SH-SY5Y (cell line): ENCODE measurements at regions not wholly inside any gene's neighbourhood (a gene's known extent, or its start where the extent isn't known, plus 50 kb on each side); places are given as distances from the start of the nearest gene placed in this dataset.

Experiments
- GATA2 ChIP-seq: IDR thresholded peaks from 2 replicates; pipeline ENCODE4 v1.6.1; 2011; ENCODE audit warnings: mild to moderate bottlenecking, low read depth, low read length
- GATA3 ChIP-seq: IDR thresholded peaks from 2 replicates; pipeline ENCODE4 v1.6.1; 2011; ENCODE audit warnings: low read depth, mild to moderate bottlenecking, low read length, moderate library complexity

DNA sequence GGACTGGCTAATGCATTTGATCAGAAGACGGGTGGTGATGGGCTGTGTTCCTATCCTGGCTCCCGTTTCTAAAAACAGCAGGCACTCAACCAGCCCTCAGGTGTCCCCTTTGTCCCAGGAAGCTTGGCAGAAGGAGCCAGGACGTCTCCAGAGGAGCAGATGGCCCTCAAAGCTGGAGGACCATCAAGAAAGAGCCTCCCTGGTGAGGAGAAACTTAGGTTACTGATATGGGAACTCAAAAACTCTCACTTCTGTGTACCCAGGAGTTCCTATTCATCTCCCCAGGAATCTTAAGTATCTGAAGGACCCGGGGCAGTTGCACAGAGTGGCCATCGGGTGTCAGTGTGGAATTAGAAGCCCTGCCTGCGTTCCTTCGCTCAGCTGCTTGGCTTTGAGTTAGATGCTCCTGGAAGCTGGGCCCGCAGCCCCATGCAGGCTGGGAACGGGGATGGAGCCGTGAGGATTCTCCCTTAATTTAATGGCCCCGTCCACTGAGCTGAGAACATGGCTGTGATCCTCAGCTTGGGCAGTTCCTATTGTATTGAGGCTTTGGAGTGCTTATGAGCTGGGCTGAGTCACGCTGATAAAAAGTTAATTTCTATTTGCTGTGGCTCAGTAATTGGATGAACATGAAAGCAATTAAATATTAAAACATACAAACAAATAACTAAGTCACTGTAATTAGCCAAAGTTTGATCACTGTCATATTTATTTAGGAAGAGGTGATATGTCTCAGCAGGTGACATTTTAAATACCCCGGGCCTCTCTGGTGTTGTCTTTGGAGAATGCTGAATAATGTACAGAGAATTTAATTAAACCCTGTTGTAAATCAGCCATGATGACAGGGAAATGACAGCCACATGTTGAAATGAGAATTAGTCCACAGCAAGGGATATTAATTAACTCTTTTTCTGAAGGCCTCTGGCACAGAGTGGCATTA, 402.1 kb downstream of the SEC14L1 start:
- TF ChIP-seq GATA2: peak; percentile 2; the same call in 1 of the 2 replicates
- TF ChIP-seq GATA3: no peak
